Heart right ventricle (tissue), 16 donors: ENCODE measurements at regions not wholly inside any gene's neighbourhood (a gene's known extent, or its start where the extent isn't known, plus 50 kb on each side); places are given as distances from the start of the nearest gene placed in this dataset.
"Not testable (repeated sequence)": the region's sequence is repeated elsewhere in the genome, so short reads cannot be mapped to it uniquely, and the experiment has no call there.

Source experiments
- ATAC-seq, 8 donors: fragments of 200-7000 bp; cut with Tn5 transposase; one replicate each; pipeline ENCODE4 v1.9.1; 2020; ENCODE audit warnings: mild to moderate bottlenecking in 8 of 8, moderate library complexity in 8 of 8, moderate number of reproducible peaks in 1 of 8
- DNase-seq, 2 donors: peaks; one replicate each; pipeline ENCODE4 v3.0.0-alpha.2; 2020
- H3K27ac ChIP-seq, 10 donors: fragments of 200-600 bp; sonication (generic) in 2 of 10; one replicate each; pipeline versions ENCODE4 v1.5.0 to v1.8.0; 2020 to 2022; ENCODE audit warnings: mild to moderate bottlenecking in 3 of 10
- H3K27me3 ChIP-seq, 7 donors: fragments of 200-600 bp; one replicate each; pipeline ENCODE4 v1.8.0; 2021 to 2022; ENCODE audit warnings: mild to moderate bottlenecking in 2 of 7
- H3K36me3 ChIP-seq, 9 donors: fragments of 200-600 bp; sonication (generic) in 1 of 9; one replicate each; pipeline versions ENCODE4 v1.5.0 to v1.8.0; 2020 to 2022; ENCODE audit warnings: mild to moderate bottlenecking in 2 of 9
- H3K4me1 ChIP-seq, 9 donors: fragments of 200-600 bp; sonication (generic) in 1 of 9; one replicate each; pipeline versions ENCODE4 v1.5.0 to v1.8.0; 2020 to 2022; ENCODE audit warnings: mild to moderate bottlenecking in 4 of 9
- H3K4me3 ChIP-seq, 10 donors: fragments of 200-600 bp; sonication (generic) in 2 of 10; one replicate each; pipeline versions ENCODE4 v1.5.0 to v1.8.0; 2020 to 2022; ENCODE audit warnings: mild to moderate bottlenecking in 7 of 10, moderate library complexity in 2 of 10
- H3K9me3 ChIP-seq, 11 donors: fragments of 200-600 bp in 10 of 11; sonication (generic) in 2 of 11; one replicate each; pipeline versions ENCODE4 v1.5.0 to v1.8.0; 2013 to 2022; ENCODE audit warnings: mild to moderate bottlenecking in 2 of 11, control low read depth in 1 of 11, moderate library complexity in 1 of 11
- CTCF ChIP-seq, 9 donors: fragments of 200-600 bp; sonication (generic) in 2 of 9; IDR thresholded peaks; one replicate each; pipeline versions ENCODE4 v1.5.0 to v1.8.0; 2021 to 2022; ENCODE audit warnings: antibody characterized with exemption in 9 of 9, mild to moderate bottlenecking in 5 of 9, moderate library complexity in 1 of 9
- WGBS, 2 donors: extraction: QIAGEN DNeasy Blood & Tissue Kit; methylation state at CpG; one replicate each; pipeline ENCODE4 v1.1.7; 2013; ENCODE audit warnings: inconsistent platforms in 1 of 2; 5-methylcytosine and 5-hydroxymethylcytosine counted together
- intact Hi-C, 10 donors: fragments of 100-400 bp; cut with DNase I; formaldehyde crosslinking; loops; one replicate each; pipeline versions ENCODE4 v1.11.1 to v1.14.2; 2022
- donor health status: Arrhythmogenic right ventricular cardiomyopathy.
- donor health status: ischemic (EF 13 %, LVEDD 7.1; RV severe dilation, severe dysfunction).
- donor health status: healthy with polysubstance abuse.
- donor health status: DM: no; HTN: yes; CAD: no.
- donor health status: DM: no; HTN: no; CAD: no.
- donor health status: ischemic (EF 25% LVEDD 6.9; RV normal size, moderate dysfunction).
- donor health status: ischemic (EF 25% LVEDD 5.7; RV mildly dilated, moderate dysfunction).
- donor health status: healthy.
- donor health status: DM: yes; HTN: yes; CAD: no.
- donor health status: Ischemic cardiomyopathy.
- donor health status: ischemic (EF 35%, LVEDD 5.7; RV mildly dilated, moderate dysfunction).
- donor health status: nonischemic (EF 11% LVEDD 7.7; RV severe dilation, severe dysfunction).
- donor health status: DM: yes; HTN: yes; CAD: no.
- donor health status: PGD.
- donor health status: ischemic (EF 29% LVEDD 5.4; RV normal size, mild dysfunction).
- donor health status: nonischemic (EF 23%, LVEDD 6.1; RV moderate dilation, normal function).

- peaks cover 0 to 27% (median 15%) of the 10 kb centered on the region in 9 donors for H3K4me1 ChIP-seq
- DNase-seq (peak in 1 of 2 donors; percentile 21), ATAC-seq (peak; percentile 70 to 92 (median 89))
- no peak for TF ChIP-seq CTCF (IDR thresholded peaks at IDR 0.05)
- H3K27me3 ChIP-seq: no peaks in the 10 kb centered on the region
- peak overlapping the region in 9 of 10 donors; percentile 24 to 86 (median 80) for H3K27ac ChIP-seq
- no peaks in the 10 kb centered on the region for H3K36me3 ChIP-seq
- 21 to 36% methylated on average over 2 of the region's 2 CpGs for WGBS, 2 donors
- H3K4me3 ChIP-seq: no peak overlapping the region
- H3K9me3 ChIP-seq: peaks cover 0 to 6% (median 0%) of the 10 kb centered on the region in 11 donors
- intact Hi-C loops: loop anchor here in 2 of 10 donors (5.0 to 10.0 kb wide), 2 partner anchors 57 to 300 kb away; no protein-coding TSS in a partner anchor
Observed at GRCh38 chr6:141464490-141464889, 668.2 kb upstream of the GJE1 start.

- TF ChIP-seq CTCF (IDR thresholded peaks at IDR 0.05): no peak
- Histone ChIP-seq H3K4me3 (peak overlapping the region in 6 of 10 donors; percentile 4 to 27 (median 24)), H3K9me3 (peaks cover 0 to 6% (median 0%) of the 10 kb centered on the region in 11 donors), H3K27me3 (no peaks in the 10 kb centered on the region), H3K4me1 (peaks cover 0 to 27% (median 15%) of the 10 kb centered on the region in 9 donors), H3K36me3 (no peaks in the 10 kb centered on the region), H3K27ac (peak overlapping the region; percentile 24 to 86 (median 70))
- intact Hi-C loops: loop anchor here in 2 of 10 donors (5.0 to 10.0 kb wide), 2 partner anchors 56 to 299 kb away; no protein-coding TSS in a partner anchor
- 26 to 43% methylated on average over 8 of the region's 8 CpGs for WGBS, 2 donors
- ATAC-seq (peak; percentile 63 to 93 (median 87)), DNase-seq (peak in 1 of 2 donors; percentile 36)
Observed at GRCh38 chr6:141463237-141463977, 669.3 kb upstream of the GJE1 start.

GRCh38 chr6:141460743-141461484 lies 671.8 kb upstream of the GJE1 start:
- intact Hi-C loops: loop anchor here in 2 of 10 donors (5.0 to 10.0 kb wide), 2 partner anchors 54 to 296 kb away; no protein-coding TSS in a partner anchor
- H3K9me3 ChIP-seq: peaks cover 0 to 6% (median 0%) of the 10 kb centered on the region in 11 donors
- no peak overlapping the region for H3K4me3 ChIP-seq
- TF ChIP-seq CTCF (IDR thresholded peaks at IDR 0.05): no peak
- H3K36me3 ChIP-seq: no peaks in the 10 kb centered on the region
- no peak for DNase-seq
- no peaks in the 10 kb centered on the region for H3K27me3 ChIP-seq
- H3K27ac ChIP-seq: peak overlapping the region in 1 of 10 donors; percentile 25
- ATAC-seq: no peak
- whole genome bisulfite sequencing, 2 donors: 93% methylated on average over 1 of the region's 1 CpG
- H3K4me1 ChIP-seq: peaks cover 0 to 24% (median 15%) of the 10 kb centered on the region in 9 donors

- not testable (repeated sequence) for H3K36me3 ChIP-seq, H3K27me3 ChIP-seq, H3K27ac ChIP-seq, ATAC-seq, DNase-seq, H3K9me3 ChIP-seq, H3K4me3 ChIP-seq
- WGBS, 2 donors: 88 to 96% methylated on average over 5 of the region's 5 CpGs
- intact Hi-C loops: loop anchor here in 2 of 10 donors (5.0 to 10.0 kb wide), 2 partner anchors 53 to 295 kb away; no protein-coding TSS in a partner anchor
- H3K4me1 ChIP-seq: peaks cover 0 to 24% (median 15%) of the 10 kb centered on the region in 9 donors
Observed at GRCh38 chr6:141460245-141460644, 672.5 kb upstream of the GJE1 start.

GRCh38 chr6:141457984-141458383 lies 674.7 kb upstream of the GJE1 start:
- H3K9me3 ChIP-seq, intact Hi-C loops, H3K27ac ChIP-seq, H3K4me1 ChIP-seq, H3K4me3 ChIP-seq, H3K36me3 ChIP-seq, DNase-seq, ATAC-seq, H3K27me3 ChIP-seq: not testable (repeated sequence)
- 96 to 97% methylated on average over 5 of the region's 5 CpGs for WGBS, 2 donors
